ENCODE measurements at regions not wholly inside any gene's neighbourhood (a gene's known extent, or its start where the extent isn't known, plus 50 kb on each side); places are given as distances from the start of the nearest gene placed in this dataset.

DNA sequence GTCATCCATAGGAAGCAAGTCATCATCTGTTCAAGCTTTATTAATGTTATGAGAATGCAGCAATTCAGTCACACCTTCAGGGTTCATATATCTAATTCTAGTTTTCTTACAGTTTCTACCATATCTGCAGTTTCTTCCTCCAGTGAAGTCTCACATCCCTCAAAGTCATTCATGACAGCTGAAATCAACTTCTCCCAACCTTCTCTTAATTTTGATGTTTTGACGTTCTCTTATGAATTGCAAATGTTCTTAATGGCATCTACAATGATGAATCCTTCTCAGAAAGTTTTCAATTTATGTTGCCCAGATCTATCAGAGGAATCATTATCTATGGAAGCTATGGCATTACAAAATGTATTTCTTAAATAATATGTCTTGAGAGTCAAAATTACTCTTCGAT, 210.4 kb upstream of the ZBTB20 start:
- H2BK20ac ChIP-seq (ENCODE audit: low read depth, low read length) = no peak overlapping the region
- no peaks in the 10 kb centered on the region for H3K27me3 ChIP-seq (ENCODE audit: control insufficient read depth, insufficient read depth, low read length)
- H3K9me3 ChIP-seq (ENCODE audit: control insufficient read depth, insufficient read depth, low read length) = no peaks in the 10 kb centered on the region
- H4K91ac ChIP-seq (ENCODE audit: insufficient read depth, low read depth, low read length) = no peak overlapping the region
- no TSS peak for BruUV-seq (replicated peaks)
- POLR2A ChIA-PET (ENCODE audit: unreplicated experiment) = no interaction called here
- H2AK9ac ChIP-seq (replicated peaks; ENCODE audit: low read depth, low read length, poor library complexity) = no peak overlapping the region
- in situ Hi-C loops (cut with MboI; ENCODE audit: low sequenced_read_pairs) = no loop called here
- H3K23ac ChIP-seq (ENCODE audit: low read depth, low read length) = no peak overlapping the region
- H3K9me1 ChIP-seq (ENCODE audit: insufficient read depth, low read length) = no peaks in the 10 kb centered on the region
- H4K5ac ChIP-seq (ENCODE audit: low read depth, low read length) = no peak overlapping the region
- no peak overlapping the region for H3K9ac ChIP-seq (ENCODE audit: low read depth, low read length)
- H4K20me1 ChIP-seq (ENCODE audit: insufficient read depth, low read length) = no peaks in the 10 kb centered on the region
- H2BK15ac ChIP-seq (ENCODE audit: low read depth, low read length) = no peak overlapping the region
- H2AK5ac ChIP-seq (ENCODE audit: low read depth, low read length) = no peak overlapping the region
- no peak overlapping the region for H3K4ac ChIP-seq (ENCODE audit: low read depth, low read length)
- H4K8ac ChIP-seq (ENCODE audit: low read depth in 2 of 2, low read length in 2 of 2) = no peak overlapping the region
- H2BK120ac ChIP-seq (ENCODE audit: low read depth, low read length) = no peak overlapping the region
- no peak overlapping the region for H3K4me3 ChIP-seq (ENCODE audit: insufficient read depth, low read depth, low read length)
- no peak overlapping the region for H2AFZ ChIP-seq (replicated peaks; ENCODE audit: low read length, poor library complexity)
- H3K79me1 ChIP-seq (ENCODE audit: low read depth in 1 of 2, low read length in 2 of 2) = no peaks in the 10 kb centered on the region
- no peak overlapping the region for H3K14ac ChIP-seq (replicated peaks; ENCODE audit: low read depth, low read length)
- peaks cover 3% of the 10 kb centered on the region; the same call in 1 of the 2 replicates for H3K4me1 ChIP-seq (ENCODE audit: control insufficient read depth, insufficient read depth, low read length)
- H3K56ac ChIP-seq (ENCODE audit: extremely low read depth, insufficient read depth, low read length) = no peak overlapping the region
- no peak overlapping the region for H2BK5ac ChIP-seq (ENCODE audit: low read depth, low read length, poor library complexity, severe bottlenecking)
- ATAC-seq (ENCODE audit: low read depth) (no peak), DNase-seq (no peak)
- CTCF ChIA-PET = no interaction called here
- H3K36me3 ChIP-seq (ENCODE audit: control insufficient read depth, insufficient read depth, low read length) = no peaks in the 10 kb centered on the region
- H3K4me2 ChIP-seq (ENCODE audit: low read depth, low read length) = no peak overlapping the region
- intact Hi-C loops (cut with micrococcal nuclease) = no loop called here
- H3K18ac ChIP-seq (ENCODE audit: low read depth, low read length) = no peak overlapping the region
- dilution Hi-C loops (cut with HindIII; ENCODE audit: low sequenced_read_pairs, unreplicated experiment) = no loop called here
- TF ChIP-seq POLR2A (IDR thresholded peaks at IDR 0.05; ENCODE audit: low read depth, low read length) = no peak
- TF ChIP-seq RCOR1 (IDR thresholded peaks at IDR 0.05; ENCODE audit: insufficient replicate concordance, low read length) = no peak
- no peak for TF ChIP-seq RAD21 (IDR thresholded peaks at IDR 0.05; ENCODE audit: low read length)
- TF ChIP-seq MXI1 (IDR thresholded peaks at IDR 0.05; ENCODE audit: borderline replicate concordance, low read depth, low read length) = no peak
- no peak for TF ChIP-seq ELK1 (IDR thresholded peaks at IDR 0.05; ENCODE audit: borderline replicate concordance, low read depth, low read length)
- TF ChIP-seq, protein P1, sequence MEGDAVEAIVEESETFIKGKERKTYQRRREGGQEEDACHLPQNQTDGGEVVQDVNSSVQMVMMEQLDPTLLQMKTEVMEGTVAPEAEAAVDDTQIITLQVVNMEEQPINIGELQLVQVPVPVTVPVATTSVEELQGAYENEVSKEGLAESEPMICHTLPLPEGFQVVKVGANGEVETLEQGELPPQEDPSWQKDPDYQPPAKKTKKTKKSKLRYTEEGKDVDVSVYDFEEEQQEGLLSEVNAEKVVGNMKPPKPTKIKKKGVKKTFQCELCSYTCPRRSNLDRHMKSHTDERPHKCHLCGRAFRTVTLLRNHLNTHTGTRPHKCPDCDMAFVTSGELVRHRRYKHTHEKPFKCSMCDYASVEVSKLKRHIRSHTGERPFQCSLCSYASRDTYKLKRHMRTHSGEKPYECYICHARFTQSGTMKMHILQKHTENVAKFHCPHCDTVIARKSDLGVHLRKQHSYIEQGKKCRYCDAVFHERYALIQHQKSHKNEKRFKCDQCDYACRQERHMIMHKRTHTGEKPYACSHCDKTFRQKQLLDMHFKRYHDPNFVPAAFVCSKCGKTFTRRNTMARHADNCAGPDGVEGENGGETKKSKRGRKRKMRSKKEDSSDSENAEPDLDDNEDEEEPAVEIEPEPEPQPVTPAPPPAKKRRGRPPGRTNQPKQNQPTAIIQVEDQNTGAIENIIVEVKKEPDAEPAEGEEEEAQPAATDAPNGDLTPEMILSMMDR (conservative IDR thresholded peaks at IDR 0.05; ENCODE audit: low read depth, low read length) = no peak
- no peak for TF ChIP-seq RFX5 (IDR thresholded peaks at IDR 0.05; ENCODE audit: low read depth, low read length)
- TF ChIP-seq FOS (IDR thresholded peaks at IDR 0.05; ENCODE audit: low read depth, low read length) = no peak
- TF ChIP-seq, protein P2, sequence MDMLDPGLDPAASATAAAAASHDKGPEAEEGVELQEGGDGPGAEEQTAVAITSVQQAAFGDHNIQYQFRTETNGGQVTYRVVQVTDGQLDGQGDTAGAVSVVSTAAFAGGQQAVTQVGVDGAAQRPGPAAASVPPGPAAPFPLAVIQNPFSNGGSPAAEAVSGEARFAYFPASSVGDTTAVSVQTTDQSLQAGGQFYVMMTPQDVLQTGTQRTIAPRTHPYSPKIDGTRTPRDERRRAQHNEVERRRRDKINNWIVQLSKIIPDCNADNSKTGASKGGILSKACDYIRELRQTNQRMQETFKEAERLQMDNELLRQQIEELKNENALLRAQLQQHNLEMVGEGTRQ (IDR thresholded peaks at IDR 0.05; ENCODE audit: low read depth, low read length) = no peak
- TF ChIP-seq MAFK (IDR thresholded peaks at IDR 0.05; ENCODE audit: low read depth, low read length) = no peak
- no peak for TF ChIP-seq NFE2L2 (IDR thresholded peaks at IDR 0.05; ENCODE audit: low read depth, low read length)
- no peak for TF ChIP-seq CHD1 (IDR thresholded peaks at IDR 0.05; ENCODE audit: low read depth, low read length)
- TF ChIP-seq BHLHE40 (IDR thresholded peaks at IDR 0.05; ENCODE audit: low read depth, low read length) = no peak
- no peak for TF ChIP-seq CEBPB (IDR thresholded peaks at IDR 0.05; ENCODE audit: low read depth, low read length)
- no peak for TF ChIP-seq MAZ (IDR thresholded peaks at IDR 0.05; ENCODE audit: borderline replicate concordance, low read depth, low read length)
- TF ChIP-seq SMC3 (IDR thresholded peaks at IDR 0.05; ENCODE audit: low read depth, low read length) = no peak
- no CpG with 5 or more reads among the region's 2 CpGs for WGBS, 2 experiments (ENCODE audit: extremely low coverage in 2 of 2, insufficient read length in 1 of 2)
- no peak overlapping the region for H3K27ac ChIP-seq (ENCODE audit: insufficient read depth, low read length)
